ENCODE measurements at regions not wholly inside any gene's neighbourhood (a gene's known extent, or its start where the extent isn't known, plus 50 kb on each side); places are given as distances from the start of the nearest gene placed in this dataset.

- no peak for TF ChIP-seq CTCF (IDR thresholded peaks at IDR 0.05)
- TF ChIP-seq POLR2A (IDR thresholded peaks at IDR 0.05), result no peak
Observed at GRCh38 chr10:36424502-36424901, 700.9 kb upstream of the ANKRD30A start.
